ENCODE measurements at regions not wholly inside any gene's neighbourhood (a gene's known extent, or its start where the extent isn't known, plus 50 kb on each side); places are given as distances from the start of the nearest gene placed in this dataset.

GRCh38 chr16:51569203-51569931 lies 418.3 kb upstream of the SALL1 start:
- no peak overlapping the region for H3K4me2 ChIP-seq (ENCODE audit: low read depth, low read length)

More at GRCh38 chr16:51569203-51569931, 418.3 kb upstream of the SALL1 start:
- H3K4me3 ChIP-seq (ENCODE audit: insufficient read depth, low read depth, low read length) = no peak overlapping the region
- no peak overlapping the region for H4K8ac ChIP-seq (ENCODE audit: low read depth in 2 of 2, low read length in 2 of 2)
- H3K9me1 ChIP-seq (ENCODE audit: insufficient read depth, low read length) = no peaks in the 10 kb centered on the region
- intact Hi-C loops (cut with micrococcal nuclease) (no loop called here), dilution Hi-C loops (cut with HindIII; ENCODE audit: low sequenced_read_pairs, unreplicated experiment) (no loop called here), in situ Hi-C loops (cut with MboI; ENCODE audit: low sequenced_read_pairs) (no loop called here)
- DNase-seq (no peak), ATAC-seq (ENCODE audit: low read depth) (no peak)
- CTCF ChIA-PET = interaction anchor here (0.7 to 2.1 kb wide), 3 partner anchors 9 to 21 kb away, joined by 3 to 8 read pairs (median 3); no protein-coding TSS in a partner anchor
- no peak overlapping the region for H2BK5ac ChIP-seq (ENCODE audit: low read depth, low read length, poor library complexity, severe bottlenecking)
- H2BK15ac ChIP-seq (ENCODE audit: low read depth, low read length) = no peak overlapping the region
- no peak overlapping the region for H3K56ac ChIP-seq (ENCODE audit: extremely low read depth, insufficient read depth, low read length)
- H3K9ac ChIP-seq (ENCODE audit: low read depth, low read length) = no peak overlapping the region
- no peak overlapping the region for H3K27ac ChIP-seq (ENCODE audit: insufficient read depth, low read length)
- H3K18ac ChIP-seq (ENCODE audit: low read depth, low read length) = no peak overlapping the region
- no peak overlapping the region for H2AK5ac ChIP-seq (ENCODE audit: low read depth, low read length)
- no peak for TF ChIP-seq RCOR1 (IDR thresholded peaks at IDR 0.05; ENCODE audit: insufficient replicate concordance, low read length)
- no peak for TF ChIP-seq CEBPB (IDR thresholded peaks at IDR 0.05; ENCODE audit: low read depth, low read length)
- TF ChIP-seq CTCF (conservative IDR thresholded peaks at IDR 0.05; ENCODE audit: low read depth, low read length) = no peak
- no peak for TF ChIP-seq RAD21 (IDR thresholded peaks at IDR 0.05; ENCODE audit: low read length)
- no peak for TF ChIP-seq USF2 (IDR thresholded peaks at IDR 0.05; ENCODE audit: low read depth, low read length)
- no peak for TF ChIP-seq NFE2L2 (IDR thresholded peaks at IDR 0.05; ENCODE audit: low read depth, low read length)
- no peak for TF ChIP-seq ELK1 (IDR thresholded peaks at IDR 0.05; ENCODE audit: borderline replicate concordance, low read depth, low read length)
- TF ChIP-seq MAZ (IDR thresholded peaks at IDR 0.05; ENCODE audit: borderline replicate concordance, low read depth, low read length) = no peak
- H2AK9ac ChIP-seq (replicated peaks; ENCODE audit: low read depth, low read length, poor library complexity) = no peak overlapping the region
- BruUV-seq (replicated peaks) = no TSS peak
- H2BK20ac ChIP-seq (ENCODE audit: low read depth, low read length) = no peak overlapping the region
- no peaks in the 10 kb centered on the region for H4K20me1 ChIP-seq (ENCODE audit: insufficient read depth, low read length)
- no peaks in the 10 kb centered on the region for H3K9me3 ChIP-seq (ENCODE audit: control insufficient read depth, insufficient read depth, low read length)
- no CpG with 5 or more reads among the region's 5 CpGs for WGBS, 2 experiments (ENCODE audit: extremely low coverage in 2 of 2, insufficient read length in 1 of 2)
- H3K79me1 ChIP-seq (ENCODE audit: low read depth in 1 of 2, low read length in 2 of 2) = no peaks in the 10 kb centered on the region
- peaks cover 3% of the 10 kb centered on the region for H3K27me3 ChIP-seq (ENCODE audit: control insufficient read depth, insufficient read depth, low read length)
- POLR2A ChIA-PET (ENCODE audit: unreplicated experiment) = no interaction called here
- no peak overlapping the region for H2BK120ac ChIP-seq (ENCODE audit: low read depth, low read length)
- no peaks in the 10 kb centered on the region for H3K4me1 ChIP-seq (ENCODE audit: control insufficient read depth, insufficient read depth, low read length)
- H3K4ac ChIP-seq (ENCODE audit: low read depth, low read length) = no peak overlapping the region
- H3K36me3 ChIP-seq (ENCODE audit: control insufficient read depth, insufficient read depth, low read length) = no peaks in the 10 kb centered on the region
- H3K23ac ChIP-seq (ENCODE audit: low read depth, low read length) = no peak overlapping the region
- no peak overlapping the region for H2AFZ ChIP-seq (replicated peaks; ENCODE audit: low read length, poor library complexity)
- no peak overlapping the region for H3K14ac ChIP-seq (replicated peaks; ENCODE audit: low read depth, low read length)
- H4K91ac ChIP-seq (ENCODE audit: insufficient read depth, low read depth, low read length) = no peak overlapping the region
- no peak overlapping the region for H4K5ac ChIP-seq (ENCODE audit: low read depth, low read length)

Data from IMR-90 (cell line).